Heart left ventricle (tissue), 13 donors: ENCODE measurements at regions not wholly inside any gene's neighbourhood (a gene's known extent, or its start where the extent isn't known, plus 50 kb on each side); places are given as distances from the start of the nearest gene placed in this dataset.

Experiments used
- POLR2A ChIP-seq, 2 donors: fragments of 450-650 bp; IDR thresholded peaks; one replicate each; pipeline ENCODE4 v1.6.1; 2017; ENCODE audit warnings: antibody characterized with exemption in 2 of 2, mild to moderate bottlenecking in 2 of 2, moderate library complexity in 2 of 2
- TF ChIP-seq, protein P1 (sequence below), 12 donors: fragments of 200-600 bp; sonication (generic) in 4 of 12; IDR thresholded peaks; one replicate each; pipeline versions ENCODE4 v1.5.0 to v1.8.0; 2018 to 2022; ENCODE audit warnings: antibody characterized with exemption in 12 of 12, mild to moderate bottlenecking in 5 of 12
- donor health status: ischemic (EF 13 %, LVEDD 7.1; RV severe dilation, severe dysfunction).
- donor health status: DM: no; HTN: yes; CAD: no.
- donor health status: DM: no; HTN: no; CAD: no.
- donor health status: ischemic (EF 25% LVEDD 6.9; RV normal size, moderate dysfunction).
- donor health status: ischemic (EF 25% LVEDD 5.7; RV mildly dilated, moderate dysfunction).
- donor health status: ischemic (EF 35%, LVEDD 5.7; RV mildly dilated, moderate dysfunction).
- donor health status: nonischemic (EF 11% LVEDD 7.7; RV severe dilation, severe dysfunction).
- donor health status: DM: yes; HTN: yes; CAD: no.
- donor health status: PGD.
- donor health status: ischemic (EF 29% LVEDD 5.4; RV normal size, mild dysfunction).
- donor health status: nonischemic (EF 23%, LVEDD 6.1; RV moderate dilation, normal function).

- TF ChIP-seq, protein P1, sequence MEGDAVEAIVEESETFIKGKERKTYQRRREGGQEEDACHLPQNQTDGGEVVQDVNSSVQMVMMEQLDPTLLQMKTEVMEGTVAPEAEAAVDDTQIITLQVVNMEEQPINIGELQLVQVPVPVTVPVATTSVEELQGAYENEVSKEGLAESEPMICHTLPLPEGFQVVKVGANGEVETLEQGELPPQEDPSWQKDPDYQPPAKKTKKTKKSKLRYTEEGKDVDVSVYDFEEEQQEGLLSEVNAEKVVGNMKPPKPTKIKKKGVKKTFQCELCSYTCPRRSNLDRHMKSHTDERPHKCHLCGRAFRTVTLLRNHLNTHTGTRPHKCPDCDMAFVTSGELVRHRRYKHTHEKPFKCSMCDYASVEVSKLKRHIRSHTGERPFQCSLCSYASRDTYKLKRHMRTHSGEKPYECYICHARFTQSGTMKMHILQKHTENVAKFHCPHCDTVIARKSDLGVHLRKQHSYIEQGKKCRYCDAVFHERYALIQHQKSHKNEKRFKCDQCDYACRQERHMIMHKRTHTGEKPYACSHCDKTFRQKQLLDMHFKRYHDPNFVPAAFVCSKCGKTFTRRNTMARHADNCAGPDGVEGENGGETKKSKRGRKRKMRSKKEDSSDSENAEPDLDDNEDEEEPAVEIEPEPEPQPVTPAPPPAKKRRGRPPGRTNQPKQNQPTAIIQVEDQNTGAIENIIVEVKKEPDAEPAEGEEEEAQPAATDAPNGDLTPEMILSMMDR (IDR thresholded peaks at IDR 0.05) = no peak
- no peak for TF ChIP-seq POLR2A (IDR thresholded peaks at IDR 0.05)
These were observed 103.0 kb upstream of the FOXQ1 start for GRCh38 chr6:1208876-1209275.
